22Rv1 (cell line): ENCODE measurements at regions not wholly inside any gene's neighbourhood (a gene's known extent, or its start where the extent isn't known, plus 50 kb on each side); places are given as distances from the start of the nearest gene placed in this dataset.
"Not testable (repeated sequence)": the region's sequence is repeated elsewhere in the genome, so short reads cannot be mapped to it uniquely, and the experiment has no call there.

Experiments used
- CTCF ChIP-seq: fragments of 450-650 bp; IDR thresholded peaks from 2 replicates; pipeline ENCODE4 v1.5.1; 2017; ENCODE audit warnings: mild to moderate bottlenecking
- ZFX ChIP-seq: fragments of 450-650 bp; IDR thresholded peaks from 2 replicates; pipeline ENCODE4 v1.6.1; 2017; ENCODE audit warnings: antibody characterized with exemption, borderline replicate concordance

- not testable (repeated sequence) for TF ChIP-seq CTCF, ZFX
Observed at GRCh38 chr2:235228422-235228821, 265.4 kb upstream of the AGAP1 start.
